Panc1 (cell line): ENCODE measurements at regions not wholly inside any gene's neighbourhood (a gene's known extent, or its start where the extent isn't known, plus 50 kb on each side); places are given as distances from the start of the nearest gene placed in this dataset.

Source experiments
- ATAC-seq: fragments of 200-7000 bp; cut with Tn5 transposase; 2 replicates; pipeline ENCODE4 v1.9.1; 2020; ENCODE audit warnings: mild to moderate bottlenecking, moderate library complexity
- BruUV-seq: library from RNA; stranded (reverse); fragments of 400-500 nt; replicated peaks from 2 replicates; lab custom pipeline; 2021; lab: Mats Ljungman, UMichigan
- CTCF ChIA-PET: fragments of 300-600 bp; sonication (Branson Sonifier 250); formaldehyde crosslinking; loops from one replicate; lab custom pipeline; 2022; ENCODE audit warnings: antibody characterized with exemption; lab: Charles Lee
- POLR2A ChIA-PET: fragments of 300-600 bp; sonication (Branson Sonifier 250); formaldehyde crosslinking; loops from one replicate; lab custom pipeline; 2022; ENCODE audit warnings: antibody characterized with exemption; lab: Charles Lee
- DNase-seq: peaks from one replicate; pipeline ENCODE4 v3.0.0-alpha.2; 2010; ENCODE audit warnings: low read depth, low spot score
- H3K27ac ChIP-seq: 2 replicates; pipeline ENCODE4 v1.5.1; 2011; ENCODE audit warnings: mild to moderate bottlenecking, low read length, inconsistent platforms
- H3K27me3 ChIP-seq: fragments of 200-500 bp; sonication (Bioruptor generic); 2 replicates; pipeline ENCODE4 v1.6.0; 2014; ENCODE audit warnings: low read length, inconsistent platforms; ENCODE audit not compliant: control insufficient read depth, insufficient read depth
- H3K36me3 ChIP-seq: fragments of 200-500 bp; sonication (Bioruptor generic); 2 replicates; pipeline ENCODE4 v1.5.1; 2014; ENCODE audit warnings: inconsistent platforms, mild to moderate bottlenecking, low read length, moderate library complexity; ENCODE audit not compliant: control insufficient read depth, insufficient read depth
- H3K4me1 ChIP-seq: 2 replicates; pipeline ENCODE4 v1.5.1; 2011; ENCODE audit warnings: inconsistent platforms, mild to moderate bottlenecking, low read length, moderate library complexity; ENCODE audit not compliant: control insufficient read depth, insufficient read depth
- H3K4me3 ChIP-seq, 2 experiments: 2 replicates each; pipeline ENCODE4 v1.5.1; 2011 to 2012; ENCODE audit warnings: low read depth in 2 of 2, low read length in 2 of 2, mild to moderate bottlenecking in 2 of 2, inconsistent platforms in 1 of 2, moderate library complexity in 1 of 2
- H3K9me3 ChIP-seq: fragments of 200-500 bp; sonication (Bioruptor generic); 2 replicates; pipeline ENCODE4 v1.5.1; 2014; ENCODE audit warnings: low read depth, mild to moderate bottlenecking, inconsistent platforms, low read length, moderate library complexity; ENCODE audit not compliant: control insufficient read depth, insufficient read depth
- CTCF ChIP-seq: fragments of 450-650 bp; IDR thresholded peaks from 2 replicates; pipeline ENCODE4 v1.5.1; 2017; ENCODE audit warnings: mild to moderate bottlenecking
- POLR2AphosphoS5 ChIP-seq: IDR thresholded peaks from 2 replicates; pipeline ENCODE4 v1.6.1; 2012; ENCODE audit warnings: mild to moderate bottlenecking, low read depth, low read length, moderate library complexity
- REST ChIP-seq, 2 experiments: IDR thresholded peaks; 2 replicates each; pipeline ENCODE4 v1.6.1; 2011 to 2012; ENCODE audit warnings: low read depth in 2 of 2, control low read depth in 1 of 2, low read length in 1 of 2, mild to moderate bottlenecking in 1 of 2, moderate library complexity in 1 of 2; ENCODE audit not compliant: insufficient read depth in 1 of 2
- SIN3A ChIP-seq: IDR thresholded peaks from 2 replicates; pipeline ENCODE4 v1.6.1; 2012; ENCODE audit warnings: low read depth, mild to moderate bottlenecking, low read length, moderate library complexity, borderline replicate concordance; ENCODE audit not compliant: insufficient read depth
- TCF7L2 ChIP-seq: IDR thresholded peaks from 2 replicates; pipeline ENCODE4 v1.6.1; 2011; ENCODE audit warnings: mild to moderate bottlenecking, low read depth, low read length, inconsistent platforms
- in situ Hi-C: cut with HindIII; loops from 2 replicates; pipeline ENCODE4 v1.10.0; 2016; ENCODE audit warnings: low sequenced_read_pairs, low pct_unique_long_range_greater_than_20kb
- intact Hi-C: fragments of 100-400 bp; cut with micrococcal nuclease; formaldehyde crosslinking; loops from one replicate; pipeline ENCODE4 v1.10.0; 2022; ENCODE audit not compliant: unreplicated experiment

- no TSS peak for BruUV-seq
- TF ChIP-seq CTCF (no peak), POLR2AphosphoS5 (no peak), SIN3A (no peak), TCF7L2 (no peak), REST (IDR thresholded peaks at IDR 0.05; ENCODE audit: insufficient read depth in 1 of 2, low read depth in 2 of 2, low read length in 1 of 2) (no peak)
Observed at GRCh38 chr2:204306667-204307066, 238.6 kb upstream of the PARD3B start.

GRCh38 chr2:204312105-204312504 is 233.2 kb upstream of the PARD3B start:
- DNase-seq (no peak), ATAC-seq (no peak)
- in situ Hi-C loops (no loop called here), intact Hi-C loops (no loop called here)
- H3K9me3 ChIP-seq: no peaks in the 10 kb centered on the region
- TF ChIP-seq CTCF (no peak), TCF7L2 (no peak), SIN3A (no peak), REST (IDR thresholded peaks at IDR 0.05; ENCODE audit: insufficient read depth in 1 of 2, low read depth in 2 of 2, low read length in 1 of 2) (no peak), POLR2AphosphoS5 (no peak)
- CTCF ChIA-PET: no interaction called here
- no peak overlapping the region for H3K4me3 ChIP-seq
- H3K36me3 ChIP-seq: no peaks in the 10 kb centered on the region
- no peaks in the 10 kb centered on the region for H3K4me1 ChIP-seq
- POLR2A ChIA-PET: interaction anchor here (0.6 kb wide), 2 partner anchors 1183 to 1283 kb away, joined by 3 read pairs; no protein-coding TSS in a partner anchor
- BruUV-seq: no TSS peak
- H3K27me3 ChIP-seq: no peaks in the 10 kb centered on the region
- no peak overlapping the region for H3K27ac ChIP-seq

More at GRCh38 chr2:204306667-204307066, 238.6 kb upstream of the PARD3B start:
- Histone ChIP-seq H3K27ac (no peak overlapping the region), H3K4me3 (no peak overlapping the region), H3K4me1 (no peaks in the 10 kb centered on the region), H3K27me3 (no peaks in the 10 kb centered on the region), H3K36me3 (no peaks in the 10 kb centered on the region), H3K9me3 (no peaks in the 10 kb centered on the region)
- DNase-seq: no peak
- no peak for ATAC-seq
- in situ Hi-C loops: no loop called here
- ChIA-PET CTCF (no interaction called here), POLR2A (no interaction called here)
- intact Hi-C loops: no loop called here
